HCT116 (cell line): ENCODE measurements at regions not wholly inside any gene's neighbourhood (a gene's known extent, or its start where the extent isn't known, plus 50 kb on each side); places are given as distances from the start of the nearest gene placed in this dataset.
"Not testable (repeated sequence)": the region's sequence is repeated elsewhere in the genome, so short reads cannot be mapped to it uniquely, and the experiment has no call there.

ENCODE experiments used
- ATAC-seq: fragments of 200-7000 bp; cut with Tn5 transposase; 2 replicates; pipeline ENCODE4 v1.9.1; 2020; ENCODE audit warnings: mild to moderate bottlenecking, moderate library complexity
- BruUV-seq: library from RNA; stranded (reverse); fragments of 400-500 nt; replicated peaks from 2 replicates; lab custom pipeline; 2021; lab: Mats Ljungman, UMichigan
- CTCF ChIA-PET: fragments of 300-600 bp; sonication (Branson Sonifier 250); formaldehyde crosslinking; loops from one replicate; lab custom pipeline; 2021; ENCODE audit warnings: antibody characterized with exemption; lab: Charles Lee
- POLR2A ChIA-PET: fragments of 300-600, 350-600 bp; sonication (Branson Sonifier 250); formaldehyde crosslinking; loops from one replicate; lab custom pipeline; 2021; ENCODE audit warnings: antibody characterized with exemption; lab: Charles Lee
- RAD21 ChIA-PET, 2 experiments: fragments of 300-600 bp; sonication (Branson Sonifier 250); formaldehyde crosslinking; loops; one replicate each; lab custom pipeline; 2023; ENCODE audit warnings: low total read pairs in 2 of 2; ENCODE audit not compliant: uncharacterized antibody in 2 of 2, unreplicated experiment in 2 of 2, low non-redundant PET in 1 of 2; lab: Charles Lee
- DNase-seq: peaks from one replicate; pipeline ENCODE4 v3.0.0-alpha.2; 2010; ENCODE audit warnings: low read depth, low spot score
- H2AFZ ChIP-seq: fragments of 200-600 bp; shearing (Covaris generic), sonication (generic); 2 replicates; pipeline ENCODE4 v1.6.1; 2017; ENCODE audit warnings: low read depth, mixed run types, mixed read lengths, antibody characterized with exemption, low read length; ENCODE audit not compliant: poor library complexity, severe bottlenecking
- H3K27ac ChIP-seq: 2 replicates; pipeline ENCODE4 v1.5.1; 2012; ENCODE audit warnings: low read depth, low read length
- H3K27me3 ChIP-seq: fragments of 200-600 bp; sonication (generic); 2 replicates; pipeline ENCODE4 v1.6.1; 2016; ENCODE audit warnings: mixed run types, low read length, mixed read lengths; ENCODE audit not compliant: insufficient read depth
- H3K36me3 ChIP-seq, 2 experiments: fragments of 200-500 bp in 1 of 2; fragments of 200-600 bp in 1 of 2; sonication (Bioruptor generic) in 1 of 2; sonication (generic) in 1 of 2; 2 replicates each; pipeline versions ENCODE4 v1.5.1 to v1.6.1; 2014 to 2016; ENCODE audit warnings: low read length in 2 of 2, inconsistent platforms in 1 of 2, mixed read lengths in 1 of 2, mixed run types in 1 of 2; ENCODE audit not compliant: insufficient read depth in 2 of 2, control insufficient read depth in 1 of 2
- H3K4me1 ChIP-seq, 2 experiments: fragments of 200-600 bp in 1 of 2; sonication (generic) in 1 of 2; 2 replicates each; pipeline versions ENCODE4 v1.5.1 to v1.6.1; 2012 to 2017; ENCODE audit warnings: low read length in 2 of 2, inconsistent platforms in 1 of 2, mild to moderate bottlenecking in 1 of 2, mixed read lengths in 1 of 2, mixed run types in 1 of 2, moderate library complexity in 1 of 2; ENCODE audit not compliant: insufficient read depth in 2 of 2, control insufficient read depth in 1 of 2
- H3K4me2 ChIP-seq: fragments of 200-600 bp; sonication (generic); 2 replicates; pipeline ENCODE4 v1.6.1; 2017; ENCODE audit warnings: mixed run types, low read length, mixed read lengths
- H3K4me3 ChIP-seq, 2 experiments: fragments of 200-600 bp in 1 of 2; sonication (generic) in 1 of 2; replicated peaks in 1 of 2; 2 replicates each; pipeline ENCODE4 v1.5.1; 2011 to 2016; ENCODE audit warnings: low read length in 2 of 2, control low read depth in 1 of 2, low read depth in 1 of 2, mild to moderate bottlenecking in 1 of 2, mixed read lengths in 1 of 2, mixed run types in 1 of 2
- H3K79me2 ChIP-seq: fragments of 200-600 bp; sonication (generic); 2 replicates; pipeline ENCODE4 v1.6.1; 2017; ENCODE audit warnings: mild to moderate bottlenecking, mixed run types, low read length, moderate library complexity, mixed read lengths; ENCODE audit not compliant: insufficient read depth
- H3K9ac ChIP-seq: fragments of 200-600 bp; sonication (generic); 2 replicates; pipeline ENCODE4 v1.6.1; 2016; ENCODE audit warnings: low read length, mixed read lengths
- H3K9me2 ChIP-seq: fragments of 200-600 bp; sonication (generic), shearing (Covaris generic); 2 replicates; pipeline ENCODE4 v1.6.1; 2017; ENCODE audit warnings: mixed run types, mild to moderate bottlenecking, moderate library complexity; ENCODE audit not compliant: insufficient read depth
- H3K9me3 ChIP-seq, 2 experiments: fragments of 200-500 bp in 1 of 2; fragments of 200-600 bp in 1 of 2; sonication (Bioruptor generic) in 1 of 2; sonication (generic) in 1 of 2; 2 replicates each; pipeline ENCODE4 v1.6.1; 2014 to 2017; ENCODE audit warnings: low read length in 2 of 2, mixed read lengths in 2 of 2, inconsistent platforms in 1 of 2, low read depth in 1 of 2, mild to moderate bottlenecking in 1 of 2, mixed run types in 1 of 2, moderate library complexity in 1 of 2; ENCODE audit not compliant: control insufficient read depth in 1 of 2, insufficient read depth in 1 of 2
- H4K20me1 ChIP-seq: fragments of 200-600 bp; sonication (generic), shearing (Covaris generic); 2 replicates; pipeline ENCODE4 v1.6.1; 2017; ENCODE audit warnings: mixed run types, mild to moderate bottlenecking, moderate library complexity; ENCODE audit not compliant: insufficient read depth
- CEBPB ChIP-seq: IDR thresholded peaks from 2 replicates; pipeline ENCODE4 v1.6.1; 2012; ENCODE audit warnings: low read depth
- EGR1 ChIP-seq: IDR thresholded peaks from 2 replicates; pipeline ENCODE4 v1.6.1; 2012; ENCODE audit warnings: low read depth
- ELF1 ChIP-seq: IDR thresholded peaks from 2 replicates; pipeline ENCODE4 v1.6.1; 2012; ENCODE audit warnings: low read depth, borderline replicate concordance
- EZH2 ChIP-seq: fragments of 200-600 bp; sonication (generic); IDR thresholded peaks from 2 replicates; pipeline ENCODE4 v1.6.1; 2017; ENCODE audit warnings: antibody characterized with exemption, mixed run types
- JUND ChIP-seq: IDR thresholded peaks from 2 replicates; pipeline ENCODE4 v1.6.1; 2012
- POLR2A ChIP-seq: IDR thresholded peaks from 2 replicates; pipeline ENCODE4 v1.7.0; 2011; ENCODE audit warnings: borderline replicate concordance; ENCODE audit not compliant: insufficient read depth, insufficient read length; ENCODE audit errors: extremely low read depth
- REST ChIP-seq: IDR thresholded peaks from 2 replicates; pipeline ENCODE4 v1.6.1; 2012; ENCODE audit warnings: low read depth
- SRF ChIP-seq: IDR thresholded peaks from 2 replicates; pipeline ENCODE4 v1.6.1; 2012; ENCODE audit warnings: low read depth
- TCF7L2 ChIP-seq: IDR thresholded peaks from 2 replicates; pipeline ENCODE4 v1.7.0; 2011; ENCODE audit warnings: borderline replicate concordance, inconsistent platforms; ENCODE audit not compliant: insufficient read depth, insufficient read length; ENCODE audit errors: extremely low read depth
- YY1 ChIP-seq: IDR thresholded peaks from 2 replicates; pipeline ENCODE4 v1.6.1; 2011; ENCODE audit warnings: low read length, low read depth, moderate library complexity, mild to moderate bottlenecking; ENCODE audit not compliant: insufficient replicate concordance; ENCODE audit errors: extremely low read depth
- ZBTB33 ChIP-seq: IDR thresholded peaks from 2 replicates; pipeline ENCODE4 v1.6.1; 2011; ENCODE audit warnings: mild to moderate bottlenecking, low read length, moderate library complexity; ENCODE audit not compliant: insufficient replicate concordance; ENCODE audit errors: extremely low read depth
- ZFX ChIP-seq: fragments of 450-650 bp; IDR thresholded peaks from 2 replicates; pipeline ENCODE4 v1.6.1; 2017
- ZNF274 ChIP-seq: fragments of 200-500 bp; sonication (Bioruptor generic); IDR thresholded peaks from 2 replicates; pipeline ENCODE4 v1.6.1; 2014; ENCODE audit warnings: mild to moderate bottlenecking, low read depth, low read length, inconsistent platforms
- intact Hi-C: fragments of 100-400 bp; cut with micrococcal nuclease; formaldehyde crosslinking; loops from 2 replicates; pipeline ENCODE4 v1.10.0; 2022
- TF ChIP-seq, protein P1 (sequence below): IDR thresholded peaks from 2 replicates; pipeline ENCODE4 v1.6.1; 2012

DNA sequence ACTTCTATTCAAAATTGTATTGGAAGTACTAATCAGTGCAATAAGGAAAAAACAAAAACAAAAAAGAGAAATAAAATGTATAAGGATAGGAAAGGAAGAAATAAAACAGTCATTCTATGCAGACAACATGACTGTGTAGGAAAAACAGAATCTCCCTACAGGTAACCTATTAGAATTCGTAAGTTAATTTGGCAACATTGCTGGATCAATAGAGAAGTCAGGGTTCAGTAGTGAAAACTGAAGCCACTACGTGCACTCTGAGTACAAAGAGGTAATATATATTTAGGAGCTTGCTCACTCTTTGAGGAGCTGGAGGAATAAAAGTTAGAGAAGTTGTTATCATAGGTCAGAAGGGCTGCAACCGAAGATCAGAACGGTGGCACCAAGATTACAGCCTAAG is 84.0 kb upstream of the BMAL1 start:
- Histone ChIP-seq H3K9me2 (no peaks in the 10 kb centered on the region), H3K4me1 (no peaks in the 10 kb centered on the region), H3K9me3 (peaks cover 3 to 4% of the 10 kb centered on the region in 2 experiments; a peak in 2 of 4 replicates), H2AFZ (peak overlapping the region; percentile 27), H3K79me2 (no peaks in the 10 kb centered on the region), H3K27me3 (no peaks in the 10 kb centered on the region), H3K4me2 (no peak overlapping the region), H3K36me3 (no peaks in the 10 kb centered on the region), H3K4me3 (no peak overlapping the region)
- BruUV-seq, result no TSS peak
- intact Hi-C loops, result no loop called here
- ChIA-PET CTCF (no interaction called here), RAD21 (no interaction called here), POLR2A (no interaction called here)
- DNase-seq (no peak), ATAC-seq (no peak)
- TF ChIP-seq REST (no peak), ZFX (no peak), EGR1 (no peak), ZBTB33 (no peak), EZH2 (no peak), YY1 (no peak), TCF7L2 (no peak), SRF (no peak), ZNF274 (no peak), ELF1 (no peak), JUND (no peak), CEBPB (no peak), POLR2A (no peak)
- TF ChIP-seq, protein P1, sequence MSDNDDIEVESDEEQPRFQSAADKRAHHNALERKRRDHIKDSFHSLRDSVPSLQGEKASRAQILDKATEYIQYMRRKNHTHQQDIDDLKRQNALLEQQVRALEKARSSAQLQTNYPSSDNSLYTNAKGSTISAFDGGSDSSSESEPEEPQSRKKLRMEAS, result no peak
- TF ChIP-seq, all 23 proteins: peak for 0
- H3K9ac ChIP-seq, result no peak overlapping the region
- no peak overlapping the region for H3K27ac ChIP-seq
- no peaks in the 10 kb centered on the region for H4K20me1 ChIP-seq

- H3K9ac ChIP-seq, H3K4me3 ChIP-seq, ATAC-seq, intact Hi-C loops, BruUV-seq, H2AFZ ChIP-seq, H3K27me3 ChIP-seq, H3K79me2 ChIP-seq, H3K36me3 ChIP-seq, H3K9me2 ChIP-seq, DNase-seq, CTCF ChIA-PET, H3K4me1 ChIP-seq, H3K4me2 ChIP-seq, H3K27ac ChIP-seq, H3K9me3 ChIP-seq, RAD21 ChIA-PET, POLR2A ChIA-PET, H4K20me1 ChIP-seq: not testable (repeated sequence)
These were observed 80.2 kb upstream of the BMAL1 start for GRCh38 chr11:13197374-13197773.
